HEK293T (cell line): ENCODE measurements at regions not wholly inside any gene's neighbourhood (a gene's known extent, or its start where the extent isn't known, plus 50 kb on each side); places are given as distances from the start of the nearest gene placed in this dataset.

Experiments used
- BHLHE40 ChIP-seq: fragments of 450-650 bp; IDR thresholded peaks from 2 replicates; pipeline ENCODE4 v1.6.1; 2016; ENCODE audit warnings: mild to moderate bottlenecking, moderate library complexity, borderline replicate concordance
- CTBP1 ChIP-seq: fragments of 450-650 bp; IDR thresholded peaks from 2 replicates; pipeline ENCODE4 v1.6.1; 2016; ENCODE audit warnings: borderline replicate concordance

DNA sequence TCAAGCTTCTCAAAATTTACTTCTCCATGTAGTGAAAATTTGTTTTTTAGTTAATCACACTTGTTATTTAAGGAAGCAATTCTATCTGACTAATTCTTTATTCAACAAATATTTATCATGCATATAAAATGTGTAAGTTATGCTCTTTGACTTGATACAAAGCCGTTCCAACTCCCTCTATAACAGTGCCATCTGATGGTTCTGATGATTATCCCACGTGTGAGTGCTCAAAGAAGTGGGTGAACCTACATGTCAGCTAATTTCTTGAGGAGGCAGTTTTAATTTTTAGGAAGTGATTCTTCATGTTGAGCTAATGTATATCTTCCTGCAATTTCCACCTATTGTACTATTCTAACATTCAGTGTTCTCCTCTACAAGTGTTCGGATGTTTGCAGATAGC, 88.8 kb upstream of the BRINP1 start:
- TF ChIP-seq BHLHE40 (no peak), CTBP1 (no peak)
